ENCODE measurements at regions not wholly inside any gene's neighbourhood (a gene's known extent, or its start where the extent isn't known, plus 50 kb on each side); places are given as distances from the start of the nearest gene placed in this dataset.

DNA sequence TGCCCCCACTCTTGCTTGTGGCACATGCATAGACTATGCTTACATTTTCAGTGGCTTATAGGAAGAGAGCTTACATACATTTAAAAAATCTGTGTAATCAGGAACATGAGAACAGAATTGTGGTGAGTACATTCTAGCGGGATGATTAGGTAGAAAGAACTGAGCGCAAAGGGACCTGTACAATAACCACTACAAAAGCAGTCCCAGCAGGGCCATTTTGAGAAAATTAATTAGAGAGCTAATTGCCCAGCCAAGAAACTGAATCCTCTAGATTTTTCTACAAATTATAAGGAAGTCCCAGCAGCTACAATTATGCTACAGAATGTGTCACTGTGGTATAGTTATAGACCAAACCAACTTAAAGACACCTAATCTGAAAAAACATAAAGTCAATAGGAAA, 105.6 kb upstream of the TNFAIP3 start (continued):
- no peak for TF ChIP-seq POU5F1 (IDR thresholded peaks at IDR 0.05; ENCODE audit: low read depth, low read length)

Measured in H1 (cell line).